ENCODE measurements at regions not wholly inside any gene's neighbourhood (a gene's known extent, or its start where the extent isn't known, plus 50 kb on each side); places are given as distances from the start of the nearest gene placed in this dataset.

DNA sequence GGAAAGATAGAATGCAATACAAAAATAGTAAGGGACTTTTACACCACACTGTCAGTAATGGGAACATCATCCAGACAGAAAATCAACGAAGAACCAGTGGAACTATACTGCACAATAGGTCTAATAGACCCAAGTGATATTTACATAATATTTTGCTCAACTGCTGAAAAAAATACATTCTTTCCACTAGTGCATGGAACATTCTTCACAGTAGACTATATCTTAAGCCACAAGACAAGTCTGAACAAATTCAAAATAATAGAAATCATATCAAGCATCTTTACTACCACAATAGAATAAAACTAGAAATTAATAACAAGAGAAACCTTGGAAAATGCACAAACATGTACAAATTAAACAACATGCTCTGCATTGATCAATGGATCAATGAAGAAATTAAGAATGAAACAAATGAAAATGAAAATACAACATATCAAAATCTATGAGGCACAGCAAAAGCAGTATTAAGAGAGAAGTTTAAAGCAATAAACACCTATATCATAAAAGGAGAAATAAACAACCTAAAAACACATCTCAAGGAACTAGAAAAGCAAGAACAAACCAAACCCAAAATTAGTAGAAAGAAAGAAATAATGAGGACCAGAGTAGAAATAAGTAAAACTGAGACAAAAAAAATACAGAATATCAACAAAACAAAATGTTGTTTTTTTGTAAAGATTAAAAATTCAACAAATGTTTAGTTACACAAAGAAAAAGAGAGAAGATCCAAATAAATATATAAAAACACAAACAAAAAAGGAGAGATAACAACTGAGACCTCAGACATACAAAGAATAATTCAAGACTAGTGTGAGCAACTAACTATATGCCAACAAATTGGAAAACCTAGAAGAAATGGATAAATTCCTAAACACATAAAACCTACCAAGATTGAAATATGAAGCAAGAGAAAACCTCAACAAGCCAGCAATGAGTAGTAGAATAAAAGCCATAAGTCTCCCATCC is 51.5 kb upstream of the ANTXR2 start:
- TF ChIP-seq, protein P1, sequence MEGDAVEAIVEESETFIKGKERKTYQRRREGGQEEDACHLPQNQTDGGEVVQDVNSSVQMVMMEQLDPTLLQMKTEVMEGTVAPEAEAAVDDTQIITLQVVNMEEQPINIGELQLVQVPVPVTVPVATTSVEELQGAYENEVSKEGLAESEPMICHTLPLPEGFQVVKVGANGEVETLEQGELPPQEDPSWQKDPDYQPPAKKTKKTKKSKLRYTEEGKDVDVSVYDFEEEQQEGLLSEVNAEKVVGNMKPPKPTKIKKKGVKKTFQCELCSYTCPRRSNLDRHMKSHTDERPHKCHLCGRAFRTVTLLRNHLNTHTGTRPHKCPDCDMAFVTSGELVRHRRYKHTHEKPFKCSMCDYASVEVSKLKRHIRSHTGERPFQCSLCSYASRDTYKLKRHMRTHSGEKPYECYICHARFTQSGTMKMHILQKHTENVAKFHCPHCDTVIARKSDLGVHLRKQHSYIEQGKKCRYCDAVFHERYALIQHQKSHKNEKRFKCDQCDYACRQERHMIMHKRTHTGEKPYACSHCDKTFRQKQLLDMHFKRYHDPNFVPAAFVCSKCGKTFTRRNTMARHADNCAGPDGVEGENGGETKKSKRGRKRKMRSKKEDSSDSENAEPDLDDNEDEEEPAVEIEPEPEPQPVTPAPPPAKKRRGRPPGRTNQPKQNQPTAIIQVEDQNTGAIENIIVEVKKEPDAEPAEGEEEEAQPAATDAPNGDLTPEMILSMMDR (IDR thresholded peaks at IDR 0.05; ENCODE audit: control insufficient read depth, extremely low read depth, insufficient read depth), result no peak
- no peak overlapping the region for H3K4me3 ChIP-seq (ENCODE audit: low read depth, low read length)
- no peak for DNase-seq (ENCODE audit: low read depth)
